ENCODE measurements at regions not wholly inside any gene's neighbourhood (a gene's known extent, or its start where the extent isn't known, plus 50 kb on each side); places are given as distances from the start of the nearest gene placed in this dataset.

GRCh38 chr4:162706051-162706450 lies 460.6 kb downstream of the NAF1 start:
- Histone ChIP-seq H3K9ac (ENCODE audit: extremely low read depth, low read length, poor library complexity, severe bottlenecking) (no peak overlapping the region), H3K36me3 (ENCODE audit: control insufficient read depth, insufficient read depth, low read length) (no peaks in the 10 kb centered on the region), H3K9me3 (ENCODE audit: control insufficient read depth, low read length) (peaks cover 29% of the 10 kb centered on the region), H3K27ac (ENCODE audit: low read depth, low read length) (no peak overlapping the region), H3K4me3 (ENCODE audit: low read length) (no peak overlapping the region), H3K27me3 (ENCODE audit: control insufficient read depth, insufficient read depth, low read length, poor library complexity, severe bottlenecking) (no peaks in the 10 kb centered on the region), H3K4me1 (ENCODE audit: control insufficient read depth, insufficient read depth, low read length) (peaks cover 3% of the 10 kb centered on the region)
- H3K4me1 Mint-ChIP-seq = peaks cover 5% of the 10 kb centered on the region
- H3K27ac Mint-ChIP-seq = no peak overlapping the region
- WGBS, 2 experiments (ENCODE audit: insufficient coverage in 1 of 2, insufficient read length in 1 of 2) = 92% methylated on average over 1 of the region's 1 CpG; no CpG with 5 or more reads in 1 of the 2 experiments
- DNase-seq = no peak
- H3K27me3 Mint-ChIP-seq (ENCODE audit: insufficient read depth) = no peaks in the 10 kb centered on the region
- H3K36me3 Mint-ChIP-seq (ENCODE audit: low read depth) = peaks cover 18% of the 10 kb centered on the region
- H3K9me3 Mint-ChIP-seq = peaks cover 29% of the 10 kb centered on the region
- H3K4me3 Mint-ChIP-seq = no peak overlapping the region
- no peak for TF ChIP-seq CTCF (conservative IDR thresholded peaks at IDR 0.05)

GRCh38 chr4:162705130-162705803 lies 461.4 kb downstream of the NAF1 start:
- Mint-ChIP-seq H3K27me3 (ENCODE audit: insufficient read depth) (no peaks in the 10 kb centered on the region), H3K4me1 (peaks cover 5% of the 10 kb centered on the region), H3K36me3 (ENCODE audit: low read depth) (peaks cover 12% of the 10 kb centered on the region), H3K9me3 (peaks cover 22% of the 10 kb centered on the region), H3K27ac (no peak overlapping the region), H3K4me3 (no peak overlapping the region)
- no peak for TF ChIP-seq CTCF (conservative IDR thresholded peaks at IDR 0.05)
- no peak overlapping the region for H3K27ac ChIP-seq (ENCODE audit: low read depth, low read length)
- H3K9ac ChIP-seq (ENCODE audit: extremely low read depth, low read length, poor library complexity, severe bottlenecking) = no peak overlapping the region
- 91 to 100% methylated on average over 2 of the region's 2 CpGs for WGBS, 2 experiments (ENCODE audit: insufficient coverage in 1 of 2, insufficient read length in 1 of 2)
- no peaks in the 10 kb centered on the region for H3K36me3 ChIP-seq (ENCODE audit: control insufficient read depth, insufficient read depth, low read length)
- no peak for DNase-seq
- H3K27me3 ChIP-seq (ENCODE audit: control insufficient read depth, insufficient read depth, low read length, poor library complexity, severe bottlenecking) = no peaks in the 10 kb centered on the region
- no peak overlapping the region for H3K4me3 ChIP-seq (ENCODE audit: low read length)
- peaks cover 29% of the 10 kb centered on the region for H3K9me3 ChIP-seq (ENCODE audit: control insufficient read depth, low read length)
- peaks cover 3% of the 10 kb centered on the region for H3K4me1 ChIP-seq (ENCODE audit: control insufficient read depth, insufficient read depth, low read length)

- no peak for TF ChIP-seq CTCF (conservative IDR thresholded peaks at IDR 0.05)
- Mint-ChIP-seq H3K4me1 (peaks cover 5% of the 10 kb centered on the region), H3K27me3 (ENCODE audit: insufficient read depth) (no peaks in the 10 kb centered on the region), H3K9me3 (no peaks in the 10 kb centered on the region), H3K36me3 (ENCODE audit: low read depth) (no peaks in the 10 kb centered on the region), H3K27ac (no peak overlapping the region), H3K4me3 (no peak overlapping the region)
- DNase-seq = no peak
- H3K36me3 ChIP-seq (ENCODE audit: control insufficient read depth, insufficient read depth, low read length) = no peaks in the 10 kb centered on the region
- H3K4me3 ChIP-seq (ENCODE audit: low read length) = no peak overlapping the region
- peaks cover 8% of the 10 kb centered on the region for H3K9me3 ChIP-seq (ENCODE audit: control insufficient read depth, low read length)
- no peak overlapping the region for H3K9ac ChIP-seq (ENCODE audit: extremely low read depth, low read length, poor library complexity, severe bottlenecking)
- H3K27ac ChIP-seq (ENCODE audit: low read depth, low read length) = no peak overlapping the region
- peaks cover 3% of the 10 kb centered on the region for H3K4me1 ChIP-seq (ENCODE audit: control insufficient read depth, insufficient read depth, low read length)
- H3K27me3 ChIP-seq (ENCODE audit: control insufficient read depth, insufficient read depth, low read length, poor library complexity, severe bottlenecking) = no peaks in the 10 kb centered on the region
- WGBS, 2 experiments (ENCODE audit: insufficient coverage in 1 of 2, insufficient read length in 1 of 2) = 100% methylated on average over 3 of the region's 3 CpGs; no CpG with 5 or more reads in 1 of the 2 experiments
Observed at GRCh38 chr4:162700815-162701361, 465.8 kb downstream of the NAF1 start.

Measured in endodermal cell (in vitro differentiated cells).